SK-N-SH treated with all-trans-retinoic acid at 6 μM for 48 hours (cell line): ENCODE measurements at regions not wholly inside any gene's neighbourhood (a gene's known extent, or its start where the extent isn't known, plus 50 kb on each side); places are given as distances from the start of the nearest gene placed in this dataset.

Source experiments
- ATAC-seq: fragments of 200-7000 bp; cut with Tn5 transposase; 3 replicates; pipeline ENCODE4 v1.9.1; 2020; ENCODE audit warnings: mild to moderate bottlenecking, moderate library complexity
- ARNTL ChIP-seq: fragments of 450-650 bp; formaldehyde crosslinking; IDR thresholded peaks from 2 replicates; pipeline ENCODE4 v1.5.0; 2020; ENCODE audit warnings: low read depth, mild to moderate bottlenecking, moderate library complexity, borderline replicate concordance
- BACH2 ChIP-seq: fragments of 250-450 bp; sonication (Bioruptor Pico); IDR thresholded peaks from 2 replicates; pipeline ENCODE4 v1.9.0; 2021; ENCODE audit warnings: mild to moderate bottlenecking, borderline replicate concordance
- CSDC2 ChIP-seq: fragments of 250-450 bp; sonication (Bioruptor Pico); IDR thresholded peaks from 2 replicates; pipeline ENCODE4 v1.5.0; 2020; ENCODE audit warnings: mild to moderate bottlenecking, moderate library complexity
- GLIS3 ChIP-seq: fragments of 250-450 bp; sonication (Bioruptor Pico); IDR thresholded peaks from 2 replicates; pipeline ENCODE4 v1.5.0; 2020; ENCODE audit warnings: mild to moderate bottlenecking, moderate library complexity
- ISL1 ChIP-seq: fragments of 250-450 bp; sonication (Bioruptor Pico); IDR thresholded peaks from 2 replicates; pipeline ENCODE4 v2.1.2; 2022; ENCODE audit warnings: mild to moderate bottlenecking, moderate library complexity
- OSR1 ChIP-seq: fragments of 250-450 bp; sonication (Bioruptor Pico); IDR thresholded peaks from 2 replicates; pipeline ENCODE4 v1.8.0; 2022; ENCODE audit warnings: moderate library complexity, mild to moderate bottlenecking, inconsistent platforms
- PPARA ChIP-seq: fragments of 250-450 bp; sonication (Bioruptor Pico); IDR thresholded peaks from 2 replicates; pipeline ENCODE4 v1.5.0; 2020; ENCODE audit warnings: mild to moderate bottlenecking, borderline replicate concordance
- RARB ChIP-seq: fragments of 250-450 bp; sonication (Bioruptor Pico); IDR thresholded peaks from 2 replicates; pipeline ENCODE4 v1.8.0; 2021; ENCODE audit warnings: mild to moderate bottlenecking, moderate library complexity
- SNAI2 ChIP-seq: fragments of 250-450 bp; sonication (Bioruptor Pico); IDR thresholded peaks from 2 replicates; pipeline ENCODE4 v1.5.0; 2020; ENCODE audit warnings: mild to moderate bottlenecking, moderate library complexity
- TCF4 ChIP-seq: fragments of 250-450 bp; sonication (Bioruptor Pico); IDR thresholded peaks from 2 replicates; pipeline ENCODE4 v1.8.0; 2021; ENCODE audit warnings: mild to moderate bottlenecking, moderate library complexity, borderline replicate concordance
- ZC3H10 ChIP-seq: fragments of 250-450 bp; sonication (Bioruptor Pico); IDR thresholded peaks from 2 replicates; pipeline ENCODE4 v1.5.1; 2021; ENCODE audit warnings: mild to moderate bottlenecking, moderate library complexity
- ZFP3 ChIP-seq: fragments of 250-450 bp; sonication (Bioruptor Pico); IDR thresholded peaks from 2 replicates; pipeline ENCODE4 v1.5.0; 2020; ENCODE audit warnings: mild to moderate bottlenecking, moderate library complexity
- ZFP30 ChIP-seq: fragments of 450-650 bp; formaldehyde crosslinking; IDR thresholded peaks from 2 replicates; pipeline ENCODE4 v1.5.0; 2022; ENCODE audit warnings: mild to moderate bottlenecking, moderate library complexity
- ZNF565 ChIP-seq: fragments of 450-650 bp; formaldehyde crosslinking; conservative IDR thresholded peaks from 2 replicates; pipeline ENCODE4 v1.5.0; 2020; ENCODE audit warnings: low read depth, mild to moderate bottlenecking, moderate library complexity
- ZNF70 ChIP-seq: fragments of 450-650 bp; formaldehyde crosslinking; IDR thresholded peaks from 2 replicates; pipeline ENCODE4 v1.5.0; 2020; ENCODE audit warnings: mild to moderate bottlenecking, moderate library complexity
- ZNF8 ChIP-seq: fragments of 450-650 bp; formaldehyde crosslinking; IDR thresholded peaks from 2 replicates; pipeline ENCODE4 v1.5.0; 2020; ENCODE audit warnings: mild to moderate bottlenecking, moderate library complexity
- TF ChIP-seq, protein P1 (sequence below): fragments of 250-450 bp; sonication (Bioruptor Pico); IDR thresholded peaks from 2 replicates; pipeline ENCODE4 v1.8.0; 2020; ENCODE audit warnings: mild to moderate bottlenecking, moderate library complexity, borderline replicate concordance
- TF ChIP-seq, protein P2 (sequence below): fragments of 250-450 bp; sonication (Bioruptor Pico); IDR thresholded peaks from 2 replicates; pipeline ENCODE4 v1.5.1; 2020; ENCODE audit warnings: low read depth, mild to moderate bottlenecking, moderate library complexity
- TF ChIP-seq, protein P3 (sequence below): fragments of 250-450 bp; sonication (Bioruptor Pico); IDR thresholded peaks from 2 replicates; pipeline ENCODE4 v1.5.1; 2021; ENCODE audit warnings: mild to moderate bottlenecking, moderate library complexity
- TF ChIP-seq, protein P4 (sequence below): fragments of 250-450 bp; sonication (Bioruptor Pico); IDR thresholded peaks from 2 replicates; pipeline ENCODE4 v1.5.0; 2020; ENCODE audit warnings: mild to moderate bottlenecking, moderate library complexity

DNA sequence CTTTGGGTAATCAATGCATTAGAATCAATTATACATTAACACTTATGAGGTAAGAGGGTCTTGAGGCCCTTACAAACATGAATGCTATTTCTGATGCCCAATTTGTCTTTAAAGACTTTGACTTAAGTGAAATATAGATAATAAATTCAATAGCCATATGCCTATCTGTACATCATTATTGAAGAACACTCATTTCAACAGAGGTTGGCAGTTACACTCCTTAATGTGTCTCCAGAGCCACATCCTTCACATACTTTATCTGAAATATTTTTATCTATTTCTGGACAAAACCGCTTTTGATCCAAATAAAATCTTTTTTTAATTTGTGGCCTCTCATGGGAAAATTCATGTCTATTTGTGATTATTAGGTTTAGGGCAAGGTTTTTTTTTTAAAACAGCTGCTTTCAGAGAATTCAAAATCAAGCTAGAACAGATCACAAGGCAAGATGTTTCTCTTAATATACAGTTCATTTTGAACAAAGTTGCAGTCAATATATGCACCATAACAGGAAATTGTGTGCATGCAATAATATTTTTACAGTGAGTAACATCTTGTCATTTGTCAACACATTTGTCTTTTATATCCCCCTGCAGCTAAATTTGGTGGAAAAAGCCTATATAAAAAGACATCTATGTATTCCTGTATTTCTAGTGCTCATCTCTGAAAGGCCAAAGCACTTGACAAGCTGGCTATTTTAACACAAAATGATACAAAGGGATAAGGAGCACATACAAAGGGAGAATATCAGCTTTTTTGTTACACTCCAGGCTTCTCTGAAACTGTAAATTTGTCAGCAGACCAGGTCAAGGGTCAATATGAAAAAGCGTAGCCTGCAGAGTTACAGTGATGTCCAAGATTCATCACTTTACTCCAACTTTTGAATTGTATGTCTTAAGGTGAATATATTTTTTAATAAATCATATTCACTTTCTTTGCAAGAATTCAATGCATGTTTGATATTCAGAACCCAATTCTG lies 146.2 kb upstream of the DPH6 start (continued):
- TF ChIP-seq, protein P1, sequence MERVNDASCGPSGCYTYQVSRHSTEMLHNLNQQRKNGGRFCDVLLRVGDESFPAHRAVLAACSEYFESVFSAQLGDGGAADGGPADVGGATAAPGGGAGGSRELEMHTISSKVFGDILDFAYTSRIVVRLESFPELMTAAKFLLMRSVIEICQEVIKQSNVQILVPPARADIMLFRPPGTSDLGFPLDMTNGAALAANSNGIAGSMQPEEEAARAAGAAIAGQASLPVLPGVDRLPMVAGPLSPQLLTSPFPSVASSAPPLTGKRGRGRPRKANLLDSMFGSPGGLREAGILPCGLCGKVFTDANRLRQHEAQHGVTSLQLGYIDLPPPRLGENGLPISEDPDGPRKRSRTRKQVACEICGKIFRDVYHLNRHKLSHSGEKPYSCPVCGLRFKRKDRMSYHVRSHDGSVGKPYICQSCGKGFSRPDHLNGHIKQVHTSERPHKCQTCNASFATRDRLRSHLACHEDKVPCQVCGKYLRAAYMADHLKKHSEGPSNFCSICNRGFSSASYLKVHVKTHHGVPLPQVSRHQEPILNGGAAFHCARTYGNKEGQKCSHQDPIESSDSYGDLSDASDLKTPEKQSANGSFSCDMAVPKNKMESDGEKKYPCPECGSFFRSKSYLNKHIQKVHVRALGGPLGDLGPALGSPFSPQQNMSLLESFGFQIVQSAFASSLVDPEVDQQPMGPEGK (CRISPR knock-in tag) = no peak
- TF ChIP-seq ZNF565 (CRISPR knock-in tag) = no peak
- TF ChIP-seq, all 23 proteins: peak for 0

DNA sequence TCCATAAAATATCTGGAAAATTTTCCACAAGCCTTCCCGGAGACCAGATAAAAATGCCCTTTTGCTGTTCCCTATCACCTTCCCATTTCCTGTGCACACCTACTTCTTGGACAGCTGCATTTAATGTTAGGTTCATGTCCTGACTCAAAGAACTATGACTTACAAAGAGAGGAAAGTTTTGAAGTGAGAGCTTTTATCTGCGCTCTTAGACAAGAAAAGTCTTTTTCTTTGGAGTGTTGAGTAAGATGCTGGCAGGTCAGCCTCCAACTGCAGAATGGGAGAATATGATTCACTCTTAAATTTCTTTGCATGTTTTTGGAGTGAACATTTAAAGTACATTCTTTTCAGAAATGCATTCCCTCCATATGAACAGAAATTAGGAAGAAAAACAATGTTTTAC lies 147.3 kb upstream of the DPH6 start:
- TF ChIP-seq, protein P1 (CRISPR knock-in tag) = no peak
- TF ChIP-seq ZNF70 (CRISPR knock-in tag) = no peak
- no peak for TF ChIP-seq OSR1
- TF ChIP-seq CSDC2 (CRISPR knock-in tag) = no peak
- TF ChIP-seq ZFP30 (CRISPR knock-in tag) = no peak
- no peak for TF ChIP-seq ZFP3 (CRISPR knock-in tag)
- no peak for TF ChIP-seq ZNF8
- no peak for TF ChIP-seq BACH2 (CRISPR knock-in tag)
- TF ChIP-seq, protein P2, sequence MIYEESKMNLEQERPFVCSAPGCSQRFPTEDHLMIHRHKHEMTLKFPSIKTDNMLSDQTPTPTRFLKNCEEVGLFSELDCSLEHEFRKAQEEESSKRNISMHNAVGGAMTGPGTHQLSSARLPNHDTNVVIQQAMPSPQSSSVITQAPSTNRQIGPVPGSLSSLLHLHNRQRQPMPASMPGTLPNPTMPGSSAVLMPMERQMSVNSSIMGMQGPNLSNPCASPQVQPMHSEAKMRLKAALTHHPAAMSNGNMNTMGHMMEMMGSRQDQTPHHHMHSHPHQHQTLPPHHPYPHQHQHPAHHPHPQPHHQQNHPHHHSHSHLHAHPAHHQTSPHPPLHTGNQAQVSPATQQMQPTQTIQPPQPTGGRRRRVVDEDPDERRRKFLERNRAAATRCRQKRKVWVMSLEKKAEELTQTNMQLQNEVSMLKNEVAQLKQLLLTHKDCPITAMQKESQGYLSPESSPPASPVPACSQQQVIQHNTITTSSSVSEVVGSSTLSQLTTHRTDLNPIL (CRISPR knock-in tag) = no peak
- no peak for TF ChIP-seq RARB (CRISPR knock-in tag)
- TF ChIP-seq ZC3H10 (CRISPR knock-in tag) = no peak
- TF ChIP-seq ARNTL = no peak
- TF ChIP-seq SNAI2 (CRISPR knock-in tag) = no peak
- TF ChIP-seq GLIS3 (CRISPR knock-in tag) = no peak
- TF ChIP-seq, protein P3, sequence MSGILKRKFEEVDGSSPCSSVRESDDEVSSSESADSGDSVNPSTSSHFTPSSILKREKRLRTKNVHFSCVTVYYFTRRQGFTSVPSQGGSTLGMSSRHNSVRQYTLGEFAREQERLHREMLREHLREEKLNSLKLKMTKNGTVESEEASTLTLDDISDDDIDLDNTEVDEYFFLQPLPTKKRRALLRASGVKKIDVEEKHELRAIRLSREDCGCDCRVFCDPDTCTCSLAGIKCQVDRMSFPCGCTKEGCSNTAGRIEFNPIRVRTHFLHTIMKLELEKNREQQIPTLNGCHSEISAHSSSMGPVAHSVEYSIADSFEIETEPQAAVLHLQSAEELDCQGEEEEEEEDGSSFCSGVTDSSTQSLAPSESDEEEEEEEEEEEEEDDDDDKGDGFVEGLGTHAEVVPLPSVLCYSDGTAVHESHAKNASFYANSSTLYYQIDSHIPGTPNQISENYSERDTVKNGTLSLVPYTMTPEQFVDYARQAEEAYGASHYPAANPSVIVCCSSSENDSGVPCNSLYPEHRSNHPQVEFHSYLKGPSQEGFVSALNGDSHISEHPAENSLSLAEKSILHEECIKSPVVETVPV (CRISPR knock-in tag) = no peak
- TF ChIP-seq, all 23 proteins: peak for 0
- ATAC-seq = no peak

- no peak for ATAC-seq
- TF ChIP-seq, protein P1 (CRISPR knock-in tag) = no peak
- no peak for TF ChIP-seq GLIS3 (CRISPR knock-in tag)
- TF ChIP-seq TCF4 (CRISPR knock-in tag) = no peak
- TF ChIP-seq ISL1 (CRISPR knock-in tag) = no peak
- TF ChIP-seq ZC3H10 (CRISPR knock-in tag) = no peak
- TF ChIP-seq, protein P2 (CRISPR knock-in tag) = no peak
- TF ChIP-seq, protein P4, sequence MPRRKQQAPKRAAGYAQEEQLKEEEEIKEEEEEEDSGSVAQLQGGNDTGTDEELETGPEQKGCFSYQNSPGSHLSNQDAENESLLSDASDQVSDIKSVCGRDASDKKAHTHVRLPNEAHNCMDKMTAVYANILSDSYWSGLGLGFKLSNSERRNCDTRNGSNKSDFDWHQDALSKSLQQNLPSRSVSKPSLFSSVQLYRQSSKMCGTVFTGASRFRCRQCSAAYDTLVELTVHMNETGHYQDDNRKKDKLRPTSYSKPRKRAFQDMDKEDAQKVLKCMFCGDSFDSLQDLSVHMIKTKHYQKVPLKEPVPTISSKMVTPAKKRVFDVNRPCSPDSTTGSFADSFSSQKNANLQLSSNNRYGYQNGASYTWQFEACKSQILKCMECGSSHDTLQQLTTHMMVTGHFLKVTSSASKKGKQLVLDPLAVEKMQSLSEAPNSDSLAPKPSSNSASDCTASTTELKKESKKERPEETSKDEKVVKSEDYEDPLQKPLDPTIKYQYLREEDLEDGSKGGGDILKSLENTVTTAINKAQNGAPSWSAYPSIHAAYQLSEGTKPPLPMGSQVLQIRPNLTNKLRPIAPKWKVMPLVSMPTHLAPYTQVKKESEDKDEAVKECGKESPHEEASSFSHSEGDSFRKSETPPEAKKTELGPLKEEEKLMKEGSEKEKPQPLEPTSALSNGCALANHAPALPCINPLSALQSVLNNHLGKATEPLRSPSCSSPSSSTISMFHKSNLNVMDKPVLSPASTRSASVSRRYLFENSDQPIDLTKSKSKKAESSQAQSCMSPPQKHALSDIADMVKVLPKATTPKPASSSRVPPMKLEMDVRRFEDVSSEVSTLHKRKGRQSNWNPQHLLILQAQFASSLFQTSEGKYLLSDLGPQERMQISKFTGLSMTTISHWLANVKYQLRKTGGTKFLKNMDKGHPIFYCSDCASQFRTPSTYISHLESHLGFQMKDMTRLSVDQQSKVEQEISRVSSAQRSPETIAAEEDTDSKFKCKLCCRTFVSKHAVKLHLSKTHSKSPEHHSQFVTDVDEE = no peak
- TF ChIP-seq ZNF8 = no peak
- TF ChIP-seq ZFP3 (CRISPR knock-in tag) = no peak
- TF ChIP-seq ZNF70 (CRISPR knock-in tag) = no peak
- no peak for TF ChIP-seq SNAI2 (CRISPR knock-in tag)
- no peak for TF ChIP-seq PPARA
- TF ChIP-seq ARNTL = no peak
- TF ChIP-seq, protein P3 (CRISPR knock-in tag) = no peak
These were observed 147.9 kb upstream of the DPH6 start for GRCh38 chr15:35693886-35694285.
